ENCODE measurements at regions not wholly inside any gene's neighbourhood (a gene's known extent, or its start where the extent isn't known, plus 50 kb on each side); places are given as distances from the start of the nearest gene placed in this dataset.

GRCh38 chr4:132709056-132709455 is 440.0 kb upstream of the PCDH10 start:
- POLR2A ChIA-PET (ENCODE audit: low non-redundant PET): no interaction called here
- Histone ChIP-seq H3K36me3 (ENCODE audit: insufficient read depth, low read length, poor library complexity, severe bottlenecking) (no peaks in the 10 kb centered on the region), H3K4me1 (ENCODE audit: insufficient read depth, low read length, poor library complexity, severe bottlenecking) (no peaks in the 10 kb centered on the region), H3K27me3 (replicated peaks; ENCODE audit: insufficient read depth, low read depth, low read length, poor library complexity) (no peaks in the 10 kb centered on the region), H3K27ac (ENCODE audit: low read depth, low read length, poor library complexity, severe bottlenecking) (no peak overlapping the region), H3K9me3 (ENCODE audit: low read depth, low read length, poor library complexity, severe bottlenecking) (no peaks in the 10 kb centered on the region), H3K4me3 (ENCODE audit: low read depth, low read length, poor library complexity, severe bottlenecking) (no peak overlapping the region)
- BruUV-seq (replicated peaks): no TSS peak
- DNase-seq (ENCODE audit: low spot score): no peak
- intact Hi-C loops (cut with micrococcal nuclease; ENCODE audit: unreplicated experiment): no loop called here
- TF ChIP-seq CTCF (conservative IDR thresholded peaks at IDR 0.05; ENCODE audit: low read depth, low read length): no peak
- CTCF ChIA-PET: no interaction called here

- ChIA-PET POLR2A (ENCODE audit: low non-redundant PET) (no interaction called here), CTCF (no interaction called here)
Observed at GRCh38 chr4:132710971-132711370, 438.1 kb upstream of the PCDH10 start.

DNA sequence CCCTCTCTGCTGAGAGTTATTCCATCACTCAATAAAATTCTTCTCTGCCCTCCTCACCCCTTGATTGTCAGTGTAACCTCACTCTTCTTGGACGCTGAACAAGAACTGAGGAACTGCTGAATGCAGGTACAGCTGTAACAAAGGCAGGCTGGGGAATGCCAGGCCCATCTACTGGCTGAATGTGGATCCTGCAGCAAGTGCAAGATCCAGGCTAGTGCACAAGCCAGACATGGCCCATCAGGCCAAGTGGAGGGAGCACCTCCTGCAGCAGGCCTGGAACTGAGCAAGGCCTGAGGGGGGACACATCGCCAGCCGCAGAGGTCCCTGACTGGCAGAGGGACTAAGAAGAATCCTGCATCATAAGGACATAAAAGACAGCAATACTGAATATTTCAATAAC is 411.8 kb upstream of the PCDH10 start:
- H3K27me3 ChIP-seq (replicated peaks; ENCODE audit: insufficient read depth, low read depth, low read length, poor library complexity): no peaks in the 10 kb centered on the region
- TF ChIP-seq EZH2 (IDR thresholded peaks at IDR 0.05; ENCODE audit: borderline replicate concordance, low read depth, low read length, poor library complexity, severe bottlenecking): no peak
- TF ChIP-seq CTCF (conservative IDR thresholded peaks at IDR 0.05; ENCODE audit: low read depth, low read length): no peak
- intact Hi-C loops (cut with micrococcal nuclease; ENCODE audit: unreplicated experiment): no loop called here
- no peak for DNase-seq (ENCODE audit: low spot score)
- no peaks in the 10 kb centered on the region for H3K9me3 ChIP-seq (ENCODE audit: low read depth, low read length, poor library complexity, severe bottlenecking)
- BruUV-seq (replicated peaks): no TSS peak
- ChIA-PET POLR2A (ENCODE audit: low non-redundant PET) (no interaction called here), CTCF (no interaction called here)
- H3K4me1 ChIP-seq (ENCODE audit: insufficient read depth, low read length, poor library complexity, severe bottlenecking): no peaks in the 10 kb centered on the region
- no peak overlapping the region for H3K4me3 ChIP-seq (ENCODE audit: low read depth, low read length, poor library complexity, severe bottlenecking)
- H3K36me3 ChIP-seq (ENCODE audit: insufficient read depth, low read length, poor library complexity, severe bottlenecking): no peaks in the 10 kb centered on the region
- H3K27ac ChIP-seq (ENCODE audit: low read depth, low read length, poor library complexity, severe bottlenecking): no peak overlapping the region

More at GRCh38 chr4:132710971-132711370, 438.1 kb upstream of the PCDH10 start:
- H3K36me3 ChIP-seq (ENCODE audit: insufficient read depth, low read length, poor library complexity, severe bottlenecking): no peaks in the 10 kb centered on the region
- no peak overlapping the region for H3K27ac ChIP-seq (ENCODE audit: low read depth, low read length, poor library complexity, severe bottlenecking)
- H3K4me1 ChIP-seq (ENCODE audit: insufficient read depth, low read length, poor library complexity, severe bottlenecking): no peaks in the 10 kb centered on the region
- TF ChIP-seq EZH2 (IDR thresholded peaks at IDR 0.05; ENCODE audit: borderline replicate concordance, low read depth, low read length, poor library complexity, severe bottlenecking) (no peak), CTCF (conservative IDR thresholded peaks at IDR 0.05; ENCODE audit: low read depth, low read length) (no peak)
- no peaks in the 10 kb centered on the region for H3K9me3 ChIP-seq (ENCODE audit: low read depth, low read length, poor library complexity, severe bottlenecking)
- intact Hi-C loops (cut with micrococcal nuclease; ENCODE audit: unreplicated experiment): no loop called here
- BruUV-seq (replicated peaks): no TSS peak
- H3K27me3 ChIP-seq (replicated peaks; ENCODE audit: insufficient read depth, low read depth, low read length, poor library complexity): no peaks in the 10 kb centered on the region
- no peak for DNase-seq (ENCODE audit: low spot score)
- no peak overlapping the region for H3K4me3 ChIP-seq (ENCODE audit: low read depth, low read length, poor library complexity, severe bottlenecking)
